ENCODE measurements at regions not wholly inside any gene's neighbourhood (a gene's known extent, or its start where the extent isn't known, plus 50 kb on each side); places are given as distances from the start of the nearest gene placed in this dataset.

GRCh38 chr12:31215518-31216232 is 110.3 kb downstream of the SINHCAF start:
- H3K4me3 ChIP-seq (ENCODE audit: low read length), result no peak overlapping the region
- TF ChIP-seq CTCF (conservative IDR thresholded peaks at IDR 0.05; ENCODE audit: low read length), result no peak
- no peak for DNase-seq (ENCODE audit: low read depth)

- no peak overlapping the region for H3K4me3 ChIP-seq (ENCODE audit: low read length)
- no peak for TF ChIP-seq CTCF (conservative IDR thresholded peaks at IDR 0.05; ENCODE audit: low read length)
- DNase-seq (ENCODE audit: low read depth), result no peak
Observed at GRCh38 chr12:31216479-31216878, 109.5 kb downstream of the SINHCAF start.

- DNase-seq (ENCODE audit: low read depth), result no peak
- TF ChIP-seq CTCF (conservative IDR thresholded peaks at IDR 0.05; ENCODE audit: low read length), result no peak
- H3K4me3 ChIP-seq (ENCODE audit: low read length), result no peak overlapping the region
Observed at GRCh38 chr12:31217356-31218130, 108.4 kb downstream of the SINHCAF start.

- no peak for TF ChIP-seq CTCF (conservative IDR thresholded peaks at IDR 0.05; ENCODE audit: low read length)
- no peak for DNase-seq (ENCODE audit: low read depth)
- H3K4me3 ChIP-seq (ENCODE audit: low read length), result no peak overlapping the region
Observed at GRCh38 chr12:31218203-31219025, 107.5 kb downstream of the SINHCAF start.

- TF ChIP-seq CTCF (conservative IDR thresholded peaks at IDR 0.05; ENCODE audit: low read length), result no peak
- no peak for DNase-seq (ENCODE audit: low read depth)
Observed at GRCh38 chr12:31219521-31219920, 106.4 kb downstream of the SINHCAF start.

GRCh38 chr12:31220061-31220460 is 105.9 kb downstream of the SINHCAF start:
- no peak for DNase-seq (ENCODE audit: low read depth)
- H3K4me3 ChIP-seq (ENCODE audit: low read length), result no peak overlapping the region
- TF ChIP-seq CTCF (conservative IDR thresholded peaks at IDR 0.05; ENCODE audit: low read length), result no peak

More at GRCh38 chr12:31219521-31219920, 106.4 kb downstream of the SINHCAF start:
- H3K4me3 ChIP-seq (ENCODE audit: low read length), result no peak overlapping the region
